ENCODE measurements at regions not wholly inside any gene's neighbourhood (a gene's known extent, or its start where the extent isn't known, plus 50 kb on each side); places are given as distances from the start of the nearest gene placed in this dataset.

DNA sequence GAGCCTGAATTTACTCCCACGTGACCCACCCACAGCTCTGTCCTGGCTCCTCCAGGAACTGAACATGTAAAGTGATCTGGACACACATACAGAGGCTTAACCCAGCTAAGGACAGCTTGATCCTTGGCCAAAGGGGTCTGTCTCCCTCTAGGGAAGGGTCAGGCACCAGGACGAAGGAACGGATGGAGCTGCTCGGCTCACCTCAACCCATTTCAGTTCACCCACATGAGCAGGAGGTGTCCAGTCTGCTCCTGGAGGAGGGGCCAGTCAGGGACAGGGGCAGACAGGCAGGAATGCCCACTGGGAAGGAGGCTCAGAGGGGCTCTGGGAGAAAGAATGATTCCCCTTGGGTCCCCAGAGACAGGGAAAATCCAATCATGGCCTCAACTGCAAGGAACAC, 567.2 kb downstream of the PTPRU start:
- no peak for DNase-seq (ENCODE audit: low read depth)
- TF ChIP-seq, protein P1, sequence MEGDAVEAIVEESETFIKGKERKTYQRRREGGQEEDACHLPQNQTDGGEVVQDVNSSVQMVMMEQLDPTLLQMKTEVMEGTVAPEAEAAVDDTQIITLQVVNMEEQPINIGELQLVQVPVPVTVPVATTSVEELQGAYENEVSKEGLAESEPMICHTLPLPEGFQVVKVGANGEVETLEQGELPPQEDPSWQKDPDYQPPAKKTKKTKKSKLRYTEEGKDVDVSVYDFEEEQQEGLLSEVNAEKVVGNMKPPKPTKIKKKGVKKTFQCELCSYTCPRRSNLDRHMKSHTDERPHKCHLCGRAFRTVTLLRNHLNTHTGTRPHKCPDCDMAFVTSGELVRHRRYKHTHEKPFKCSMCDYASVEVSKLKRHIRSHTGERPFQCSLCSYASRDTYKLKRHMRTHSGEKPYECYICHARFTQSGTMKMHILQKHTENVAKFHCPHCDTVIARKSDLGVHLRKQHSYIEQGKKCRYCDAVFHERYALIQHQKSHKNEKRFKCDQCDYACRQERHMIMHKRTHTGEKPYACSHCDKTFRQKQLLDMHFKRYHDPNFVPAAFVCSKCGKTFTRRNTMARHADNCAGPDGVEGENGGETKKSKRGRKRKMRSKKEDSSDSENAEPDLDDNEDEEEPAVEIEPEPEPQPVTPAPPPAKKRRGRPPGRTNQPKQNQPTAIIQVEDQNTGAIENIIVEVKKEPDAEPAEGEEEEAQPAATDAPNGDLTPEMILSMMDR (IDR thresholded peaks at IDR 0.05; ENCODE audit: insufficient read depth, low read depth, low read length, missing control alignments) = no peak
- H3K4me3 ChIP-seq (ENCODE audit: low read length) = no peak overlapping the region

DNA sequence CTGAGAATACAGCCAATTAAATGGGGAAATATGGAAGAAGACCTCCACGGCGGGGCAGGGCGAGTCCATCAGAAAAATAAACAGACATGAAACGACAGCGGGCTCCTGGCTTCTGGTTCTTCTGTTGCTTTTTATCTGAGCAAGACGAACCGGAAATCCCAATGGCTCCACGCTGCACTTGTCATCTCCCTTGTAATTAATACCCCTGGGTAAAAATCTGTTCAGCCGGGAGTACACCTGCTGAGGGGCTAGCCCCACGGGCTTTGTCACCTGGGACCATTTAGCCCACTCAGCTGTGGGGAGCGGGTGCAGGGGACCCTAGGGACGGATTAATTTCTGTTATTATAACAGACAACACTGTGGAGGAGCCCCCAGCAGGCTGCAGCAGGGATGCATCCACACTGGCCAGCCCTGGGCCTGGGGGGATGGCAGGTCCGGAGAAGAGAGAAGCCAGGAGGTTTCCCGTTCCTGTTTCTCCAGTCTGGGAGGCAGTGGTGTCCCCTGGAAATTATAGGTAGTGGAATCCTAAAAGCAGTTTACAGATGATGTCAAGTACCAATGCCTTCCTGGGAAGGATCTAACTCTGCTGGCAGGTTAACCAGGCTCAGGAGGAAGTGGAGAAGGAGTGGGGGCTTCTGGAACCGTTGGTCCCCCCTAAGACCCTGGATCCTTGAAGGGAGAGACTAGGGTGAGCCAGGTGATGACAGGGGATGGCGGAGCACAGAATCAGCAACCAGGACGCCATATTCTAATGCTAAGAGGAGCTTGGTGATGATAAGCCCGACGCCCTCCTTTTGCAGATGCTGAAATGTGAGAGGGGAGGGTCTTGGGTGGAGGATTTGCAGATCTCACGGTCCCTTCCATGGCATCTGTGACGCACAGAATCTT, 566.1 kb downstream of the PTPRU start:
- H3K4me3 ChIP-seq (ENCODE audit: low read length) = no peak overlapping the region
- TF ChIP-seq, protein P1 (IDR thresholded peaks at IDR 0.05; ENCODE audit: insufficient read depth, low read depth, low read length, missing control alignments) = no peak
- DNase-seq (ENCODE audit: low read depth) = no peak

DNA sequence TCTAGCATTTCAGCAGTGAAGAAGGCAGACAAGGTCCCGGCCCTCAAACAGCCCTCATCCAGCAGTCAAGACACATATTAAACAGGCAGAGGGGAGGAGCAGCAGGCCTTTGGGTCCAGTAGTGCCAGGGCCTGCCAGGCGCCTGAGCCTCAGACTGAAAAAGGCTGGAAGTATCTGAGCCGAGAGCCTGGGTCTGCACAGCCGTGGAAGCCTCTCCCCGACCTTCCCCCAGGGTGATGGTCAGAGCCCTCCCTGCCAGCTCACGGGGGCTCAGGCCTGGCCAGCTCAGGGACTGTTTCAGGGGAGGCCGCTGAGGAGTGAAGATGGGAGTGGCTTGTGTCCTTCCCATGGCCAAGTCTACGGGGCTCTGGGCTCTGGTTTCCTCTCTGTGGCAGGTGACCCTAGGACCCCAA, 565.2 kb downstream of the PTPRU start:
- H3K4me3 ChIP-seq (ENCODE audit: low read length) = no peak overlapping the region
- no peak for DNase-seq (ENCODE audit: low read depth)
- TF ChIP-seq, protein P1 (IDR thresholded peaks at IDR 0.05; ENCODE audit: insufficient read depth, low read depth, low read length, missing control alignments) = no peak

DNA sequence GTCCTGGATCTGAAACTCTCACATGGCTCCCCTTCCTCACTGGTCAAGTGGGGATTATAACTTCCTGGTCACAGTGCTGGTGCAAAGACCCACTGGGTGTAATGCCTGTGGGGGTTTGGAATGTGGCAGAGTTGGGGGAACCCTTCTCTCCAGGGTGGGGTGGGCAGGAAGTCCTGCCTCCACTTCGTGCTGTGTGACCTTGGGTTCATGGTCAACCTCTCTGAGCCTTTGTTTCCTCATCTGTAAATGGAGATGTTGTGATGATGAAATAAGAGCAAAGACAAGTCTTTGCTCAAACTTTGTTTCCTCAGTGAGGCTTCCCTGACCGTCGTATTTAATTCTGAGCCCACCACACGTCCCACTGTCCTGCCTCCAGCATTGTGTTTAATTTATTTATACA, 564.7 kb downstream of the PTPRU start:
- H3K4me3 ChIP-seq (ENCODE audit: low read length) = no peak overlapping the region
- no peak for DNase-seq (ENCODE audit: low read depth)

DNA sequence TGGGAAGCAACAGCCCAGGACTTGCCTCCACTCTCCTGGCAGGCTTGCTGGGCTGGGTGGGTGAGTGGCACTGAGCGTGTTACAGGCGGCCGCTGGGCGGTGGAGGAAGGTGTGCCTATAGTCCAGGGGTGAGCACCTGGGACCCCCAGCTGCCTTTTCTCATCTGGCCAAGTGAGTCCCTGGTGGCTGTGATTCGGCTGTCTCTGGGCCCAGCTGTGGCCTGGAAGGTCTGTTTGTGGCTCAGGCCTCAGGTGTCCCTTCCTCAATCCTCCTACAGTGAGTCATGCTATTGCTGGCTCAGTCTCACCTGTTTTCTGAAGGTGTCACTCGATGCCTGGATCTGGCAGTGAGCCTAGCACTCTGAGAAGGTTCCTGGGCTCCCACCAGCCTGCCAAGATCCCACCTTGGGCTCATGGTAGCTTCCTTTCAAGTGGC, 564.2 kb downstream of the PTPRU start:
- DNase-seq (ENCODE audit: low read depth) = peak; percentile 55
- TF ChIP-seq, protein P1 (IDR thresholded peaks at IDR 0.05; ENCODE audit: insufficient read depth, low read depth, low read length, missing control alignments) = no peak
- no peak overlapping the region for H3K4me3 ChIP-seq (ENCODE audit: low read length)

More for the DNA sequence above, 564.7 kb downstream of the PTPRU start:
- TF ChIP-seq, protein P1 (IDR thresholded peaks at IDR 0.05; ENCODE audit: insufficient read depth, low read depth, low read length, missing control alignments) = no peak

DNA sequence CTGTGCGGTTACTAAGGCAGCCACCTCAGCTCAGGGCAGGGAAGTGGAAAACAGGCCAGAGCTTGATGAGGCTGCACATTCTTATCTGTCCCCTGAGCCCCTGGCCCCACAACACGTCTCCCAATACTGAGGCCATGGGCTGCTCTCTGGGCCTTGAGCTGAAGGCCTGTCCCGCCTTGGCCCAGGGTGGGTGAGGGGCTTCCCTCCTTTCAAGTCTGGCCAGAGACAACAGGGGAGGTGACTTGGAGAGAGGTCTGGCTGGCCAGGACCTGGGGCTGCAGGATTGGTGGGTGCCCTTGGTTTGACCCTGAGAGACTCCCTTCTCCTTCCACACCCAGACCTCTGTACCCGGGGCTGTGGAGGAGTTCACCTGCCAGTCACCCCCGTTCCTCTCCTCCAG, 563.8 kb downstream of the PTPRU start:
- no peak for DNase-seq (ENCODE audit: low read depth)

More for the DNA sequence above, 563.8 kb downstream of the PTPRU start:
- TF ChIP-seq, protein P1 (IDR thresholded peaks at IDR 0.05; ENCODE audit: insufficient read depth, low read depth, low read length, missing control alignments) = no peak
- H3K4me3 ChIP-seq (ENCODE audit: low read length) = no peak overlapping the region

Data from epithelial cell of esophagus (primary cell).